Small intestine (tissue), 7 donors: ENCODE measurements at regions not wholly inside any gene's neighbourhood (a gene's known extent, or its start where the extent isn't known, plus 50 kb on each side); places are given as distances from the start of the nearest gene placed in this dataset.
"Not testable (repeated sequence)": the region's sequence is repeated elsewhere in the genome, so short reads cannot be mapped to it uniquely, and the experiment has no call there.

ENCODE experiments used
- DNase-seq, 2 donors: peaks; one replicate each; pipeline versions ENCODE4 v3.0.0 to v3.0.0-alpha.2; 2013
- FAIRE-seq: peaks from 2 replicates; lab custom pipeline; 2012; peaks lifted over from hg19 to GRCh38; lab: Jason Lieb, UNC
- H3K27ac ChIP-seq, 3 donors: one replicate each; pipeline ENCODE4 v1.5.1; 2013; ENCODE audit warnings: low read length in 2 of 3, mild to moderate bottlenecking in 2 of 3, control low read depth in 1 of 3, inconsistent platforms in 1 of 3, low read depth in 1 of 3, moderate library complexity in 1 of 3
- H3K27me3 ChIP-seq, 3 donors: one replicate each; pipeline ENCODE4 v1.6.1; 2013; ENCODE audit warnings: low read length in 3 of 3, inconsistent platforms in 1 of 3; ENCODE audit not compliant: control insufficient read depth in 3 of 3, insufficient read depth in 3 of 3
- H3K36me3 ChIP-seq, 3 donors: one replicate each; pipeline ENCODE4 v1.6.1; 2013; ENCODE audit warnings: low read length in 3 of 3, inconsistent platforms in 1 of 3, low read depth in 1 of 3, mild to moderate bottlenecking in 1 of 3, moderate library complexity in 1 of 3; ENCODE audit not compliant: control insufficient read depth in 3 of 3, insufficient read depth in 2 of 3
- H3K4me1 ChIP-seq, 3 donors: one replicate each; pipeline ENCODE4 v1.6.1; 2013; ENCODE audit warnings: low read length in 2 of 3, inconsistent platforms in 1 of 3, low read depth in 1 of 3, mild to moderate bottlenecking in 1 of 3, moderate library complexity in 1 of 3; ENCODE audit not compliant: control insufficient read depth in 3 of 3, insufficient read depth in 2 of 3
- H3K4me3 ChIP-seq, 3 donors: one replicate each; pipeline ENCODE4 v1.5.1; 2013; ENCODE audit warnings: low read length in 3 of 3, control low read depth in 1 of 3, inconsistent platforms in 1 of 3, low read depth in 1 of 3, mild to moderate bottlenecking in 1 of 3, moderate library complexity in 1 of 3
- H3K9me3 ChIP-seq, 2 donors: one replicate each; pipeline ENCODE4 v1.6.1; 2013; ENCODE audit warnings: low read depth in 1 of 2, low read length in 1 of 2; ENCODE audit not compliant: control insufficient read depth in 2 of 2, insufficient read depth in 1 of 2
- WGBS, 3 donors: extraction: QIAGEN DNeasy Blood & Tissue Kit; methylation state at CpG; one replicate each; pipeline ENCODE4 v1.1.7; 2013; 5-methylcytosine and 5-hydroxymethylcytosine counted together
- donor health status: healthy with polysubstance abuse.
- donor health status: control.
- donor health status: control.
- donor health status: Bipolar disorder and iron deficiency.
- donor health status: healthy.

DNA sequence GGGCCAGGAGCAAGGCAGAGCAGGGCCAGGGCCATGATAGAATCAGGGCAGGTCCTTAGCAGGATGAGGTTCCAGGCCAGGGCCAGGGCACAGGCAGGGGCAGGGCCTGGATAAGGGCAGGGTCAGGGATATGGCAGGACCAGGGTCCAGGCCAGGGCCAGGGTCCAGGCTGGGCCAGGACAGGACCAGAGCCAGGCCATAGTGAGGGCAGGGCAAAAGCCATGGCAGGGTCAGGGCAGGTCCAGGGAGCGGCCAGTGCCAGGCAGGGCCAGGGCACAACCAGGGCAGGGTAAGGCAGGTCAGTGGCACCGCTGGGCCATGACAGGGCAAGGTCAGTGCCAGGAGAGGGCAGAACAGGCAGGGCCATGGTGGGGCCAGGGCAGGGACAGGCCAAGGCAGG is 152.2 kb downstream of the LIPI start:
- peaks cover 1 to 31% of the 10 kb centered on the region in 2 donors for H3K9me3 ChIP-seq
- no peak overlapping the region for H3K27ac ChIP-seq
- no peaks in the 10 kb centered on the region for H3K4me1 ChIP-seq
- DNase-seq: no peak
- H3K4me3 ChIP-seq: no peak overlapping the region
- FAIRE-seq: no peak
- H3K36me3 ChIP-seq: no peaks in the 10 kb centered on the region
- WGBS, 3 donors: 91 to 100% (median 98%) methylated on average over 2 of the region's 2 CpGs
- H3K27me3 ChIP-seq: no peaks in the 10 kb centered on the region

- H3K4me3 ChIP-seq, H3K27me3 ChIP-seq, H3K4me1 ChIP-seq, DNase-seq, H3K36me3 ChIP-seq, FAIRE-seq, H3K27ac ChIP-seq: not testable (repeated sequence)
- peaks cover 1 to 31% of the 10 kb centered on the region in 2 donors for H3K9me3 ChIP-seq
- WGBS, 3 donors: 80 to 93% (median 88%) methylated on average over 5 to 10 of the region's 10 CpGs
These were observed 152.8 kb downstream of the LIPI start for GRCh38 chr21:14057841-14058481.

GRCh38 chr21:14057313-14057712 is 153.4 kb downstream of the LIPI start:
- Histone ChIP-seq H3K9me3 (peaks cover 1 to 31% of the 10 kb centered on the region in 2 donors), H3K4me1 (no peaks in the 10 kb centered on the region), H3K36me3 (no peaks in the 10 kb centered on the region), H3K27ac (no peak overlapping the region), H3K4me3 (no peak overlapping the region), H3K27me3 (no peaks in the 10 kb centered on the region)
- DNase-seq: no peak
- 76 to 98% (median 93%) methylated on average over 4 of the region's 4 CpGs for WGBS, 3 donors
- no peak for FAIRE-seq

DNA sequence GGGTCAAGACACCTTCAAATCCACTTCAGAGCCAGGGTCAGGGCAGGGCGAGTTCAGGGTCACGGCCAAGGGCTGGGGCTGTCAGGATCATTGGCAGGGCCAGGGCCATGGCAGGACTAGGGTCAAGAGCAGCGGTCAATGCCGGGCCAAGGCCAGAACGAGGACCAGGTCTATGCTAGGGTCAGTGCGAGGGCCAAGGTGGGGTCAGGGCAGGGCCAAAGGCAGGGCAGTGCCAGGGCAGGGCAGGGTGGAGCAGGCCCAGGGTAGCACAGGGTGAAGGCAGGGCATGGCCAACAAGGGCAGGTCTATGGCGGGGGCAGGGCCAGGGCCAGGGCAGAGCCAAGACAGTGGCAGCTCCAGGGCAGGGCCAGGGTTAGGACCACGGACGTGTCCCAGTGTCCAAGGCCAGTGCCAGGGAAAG is 154.0 kb downstream of the LIPI start:
- Histone ChIP-seq H3K27ac (no peak overlapping the region), H3K27me3 (no peaks in the 10 kb centered on the region), H3K36me3 (no peaks in the 10 kb centered on the region), H3K9me3 (peaks cover 1 to 29% of the 10 kb centered on the region in 2 donors), H3K4me1 (no peaks in the 10 kb centered on the region), H3K4me3 (no peak overlapping the region)
- no peak for FAIRE-seq
- no peak for DNase-seq
- 92 to 98% (median 97%) methylated on average over 9 of the region's 9 CpGs for WGBS, 3 donors

DNA sequence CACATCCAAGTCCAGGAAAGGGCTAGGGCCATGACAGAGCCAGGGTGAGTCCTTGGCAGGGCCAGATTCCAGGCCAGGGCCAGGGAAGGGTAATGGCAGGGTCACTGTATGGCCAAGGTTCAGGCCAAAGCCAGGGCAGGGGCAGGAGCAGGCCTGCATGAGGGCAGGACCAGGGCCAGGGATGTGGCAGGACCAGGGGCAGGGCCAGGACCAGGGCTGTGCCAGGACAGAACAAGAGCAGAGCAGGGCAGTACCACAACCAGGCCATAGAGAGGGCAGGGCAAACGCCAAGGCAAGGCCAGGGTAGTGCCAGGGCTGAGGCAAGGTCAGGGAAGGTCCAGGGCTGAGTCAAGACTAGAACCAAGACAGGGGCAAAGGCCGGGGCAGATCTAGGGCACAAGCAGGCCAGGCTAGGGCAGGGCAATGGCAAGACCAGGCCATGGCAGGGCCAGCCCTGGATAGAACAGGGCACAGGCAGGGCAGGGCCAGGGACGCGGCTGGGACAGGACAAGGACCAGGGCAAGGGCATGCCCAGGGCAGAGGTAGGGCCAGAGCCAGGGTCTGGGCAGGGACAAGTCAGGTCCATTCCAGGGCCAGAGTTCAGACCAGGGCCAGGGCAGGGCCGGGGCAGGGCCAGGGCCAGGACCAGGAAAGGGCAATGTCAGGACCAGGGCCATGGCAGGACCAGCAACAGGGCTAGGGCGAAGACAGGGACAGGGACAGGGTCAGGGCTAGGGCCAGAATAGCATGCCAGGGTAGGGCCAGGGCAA is 154.8 kb downstream of the LIPI start:
- not testable (repeated sequence) for DNase-seq, FAIRE-seq, H3K36me3 ChIP-seq, H3K27ac ChIP-seq, H3K4me3 ChIP-seq, H3K4me1 ChIP-seq, H3K27me3 ChIP-seq
- 96 to 100% (median 99%) methylated on average over 6 of the region's 6 CpGs for WGBS, 3 donors
- peaks cover 1 to 29% of the 10 kb centered on the region in 2 donors for H3K9me3 ChIP-seq

DNA sequence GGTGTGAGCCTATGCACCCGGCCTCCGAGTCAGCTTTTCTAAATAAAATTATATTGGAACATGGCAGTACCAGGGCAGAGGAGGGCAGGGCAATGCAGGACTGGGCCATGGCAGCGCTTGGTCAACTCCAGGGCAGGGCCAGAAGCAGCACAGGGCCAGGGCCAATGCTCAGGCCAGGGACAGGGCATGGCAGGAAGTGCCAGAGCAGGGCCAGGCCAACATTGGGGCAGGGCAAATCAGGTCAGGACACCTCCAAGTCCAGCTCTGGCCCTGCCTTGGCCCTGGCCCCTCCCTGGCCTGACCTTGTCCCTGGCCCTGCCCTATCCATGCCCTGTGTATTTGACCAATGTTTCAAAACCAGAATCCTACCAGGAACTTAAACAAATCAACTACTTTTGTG is 156.1 kb downstream of the LIPI start:
- Histone ChIP-seq H3K9me3 (peaks cover 1 to 29% of the 10 kb centered on the region in 2 donors), H3K4me1 (no peaks in the 10 kb centered on the region), H3K36me3 (no peaks in the 10 kb centered on the region), H3K27me3 (no peaks in the 10 kb centered on the region), H3K4me3 (no peak overlapping the region), H3K27ac (no peak overlapping the region)
- FAIRE-seq (no peak), DNase-seq (no peak)
- WGBS, 3 donors: 97 to 98% (median 97%) methylated on average over 3 of the region's 3 CpGs

DNA sequence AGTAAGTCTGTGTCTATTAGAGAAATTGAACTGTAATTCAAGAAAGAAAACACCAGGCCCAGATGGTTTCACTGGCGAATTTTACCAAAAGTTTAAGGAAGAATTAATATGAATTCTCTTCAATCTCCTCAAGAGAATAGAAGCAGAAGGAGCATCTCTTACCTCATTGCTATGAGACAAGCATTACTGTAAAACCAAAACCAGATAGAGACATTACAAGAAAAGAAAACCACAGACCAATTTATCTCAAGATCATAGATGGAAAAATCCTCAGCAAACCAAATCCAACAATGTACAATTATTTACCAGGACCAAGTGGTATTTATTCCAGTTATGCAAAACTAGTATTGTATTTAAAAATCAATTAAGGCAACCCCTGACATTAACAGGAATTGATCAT is 160.6 kb downstream of the LIPI start:
- no peak for DNase-seq

DNA sequence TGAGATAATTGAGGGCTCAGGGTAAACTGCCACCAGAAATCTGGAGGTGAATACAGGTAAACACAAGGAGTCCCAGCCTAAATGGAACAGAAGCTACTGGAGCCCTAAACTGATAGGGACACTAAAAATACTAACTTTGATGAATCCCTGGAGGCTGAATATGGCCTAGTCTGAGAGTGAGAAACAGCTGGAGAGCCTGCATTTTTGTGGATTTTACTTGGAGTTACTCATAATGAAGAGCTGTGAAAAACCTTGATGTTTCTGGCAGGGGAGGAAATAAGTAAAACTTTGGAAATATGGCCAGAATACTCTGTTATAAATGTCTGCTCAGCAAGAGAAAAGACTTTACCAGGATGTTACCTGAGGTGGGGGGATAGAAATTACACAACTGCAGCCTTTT is 164.4 kb downstream of the LIPI start:
- no peak overlapping the region for H3K27ac ChIP-seq
- H3K4me3 ChIP-seq: no peak overlapping the region
- FAIRE-seq (no peak), DNase-seq (no peak)
- no peaks in the 10 kb centered on the region for H3K36me3 ChIP-seq
- no peaks in the 10 kb centered on the region for H3K9me3 ChIP-seq
- no peaks in the 10 kb centered on the region for H3K27me3 ChIP-seq
- no peaks in the 10 kb centered on the region for H3K4me1 ChIP-seq

More for the DNA sequence above, 160.6 kb downstream of the LIPI start:
- no peak for FAIRE-seq
- Histone ChIP-seq H3K9me3 (peaks cover 1 to 7% of the 10 kb centered on the region in 2 donors), H3K27me3 (no peaks in the 10 kb centered on the region), H3K4me3 (no peak overlapping the region), H3K4me1 (no peaks in the 10 kb centered on the region), H3K36me3 (no peaks in the 10 kb centered on the region), H3K27ac (no peak overlapping the region)
- 93 to 98% (median 96%) methylated on average over 1 of the region's 1 CpG for WGBS, 3 donors
